OCI-LY3 (cell line): ENCODE measurements at regions not wholly inside any gene's neighbourhood (a gene's known extent, or its start where the extent isn't known, plus 50 kb on each side); places are given as distances from the start of the nearest gene placed in this dataset.

ENCODE experiments used
- H2AFZ ChIP-seq: fragments of 200-600, 300-600 bp; shearing (Covaris generic); 2 replicates; pipeline ENCODE4 v1.6.0; 2014; ENCODE audit warnings: antibody characterized with exemption, low read depth, low read length
- H3K27ac ChIP-seq: fragments of 200-600, 300-600 bp; sonication (generic); 2 replicates; pipeline ENCODE4 v1.5.1; 2014; ENCODE audit warnings: mild to moderate bottlenecking, low read length, moderate library complexity, mixed read lengths
- H3K27me3 ChIP-seq: fragments of 200-600, 300-600 bp; sonication (generic); 2 replicates; pipeline ENCODE4 v1.6.1; 2014; ENCODE audit warnings: low read depth, low read length, mixed read lengths
- H3K36me3 ChIP-seq: fragments of 200-600, 300-600 bp; sonication (generic); replicated peaks from 2 replicates; pipeline ENCODE3; 2014; ENCODE audit warnings: low read depth, low read length, mixed read lengths
- H3K4me1 ChIP-seq: fragments of 300-600, 200-600 bp; sonication (generic); 2 replicates; pipeline ENCODE4 v1.6.1; 2014; ENCODE audit warnings: low read length, mixed read lengths
- H3K4me2 ChIP-seq: fragments of 200-600, 300-600 bp; sonication (generic); 2 replicates; pipeline ENCODE4 v1.6.1; 2014; ENCODE audit warnings: low read length, mixed read lengths
- H3K4me3 ChIP-seq: fragments of 300-600, 200-600 bp; sonication (generic); 2 replicates; pipeline ENCODE4 v1.5.1; 2014; ENCODE audit warnings: antibody characterized with exemption, mild to moderate bottlenecking, low read length, moderate library complexity
- H3K79me2 ChIP-seq: fragments of 300-600, 200-600 bp; shearing (Covaris generic); 2 replicates; pipeline ENCODE4 v1.6.1; 2014; ENCODE audit warnings: mild to moderate bottlenecking, low read length, mixed read lengths
- H3K9ac ChIP-seq: fragments of 300-600, 200-600 bp; shearing (Covaris generic); 2 replicates; pipeline ENCODE4 v1.6.0; 2014; ENCODE audit warnings: mild to moderate bottlenecking, low read length, moderate library complexity
- H3K9me3 ChIP-seq: fragments of 200-600, 300-600 bp; shearing (Covaris generic); 2 replicates; pipeline ENCODE4 v1.6.1; 2014; ENCODE audit warnings: low read length, mixed read lengths; ENCODE audit not compliant: insufficient read depth
- H4K20me1 ChIP-seq: fragments of 200-600, 300-600 bp; sonication (generic); 2 replicates; pipeline ENCODE4 v1.6.1; 2016; ENCODE audit warnings: low read length, mixed read lengths; ENCODE audit not compliant: insufficient read depth
- EZH2phosphoT487 ChIP-seq: fragments of 200-600 bp; shearing (Covaris generic); IDR thresholded peaks from 2 replicates; pipeline ENCODE4 v1.6.1; 2018; ENCODE audit warnings: antibody characterized with exemption, mixed run types, low read depth
- TF ChIP-seq, protein P1 (sequence below): fragments of 200-600, 300-600 bp; sonication (generic); IDR thresholded peaks from 2 replicates; pipeline ENCODE4 v1.5.1; 2014; ENCODE audit warnings: antibody characterized with exemption, low read length, low read depth

DNA sequence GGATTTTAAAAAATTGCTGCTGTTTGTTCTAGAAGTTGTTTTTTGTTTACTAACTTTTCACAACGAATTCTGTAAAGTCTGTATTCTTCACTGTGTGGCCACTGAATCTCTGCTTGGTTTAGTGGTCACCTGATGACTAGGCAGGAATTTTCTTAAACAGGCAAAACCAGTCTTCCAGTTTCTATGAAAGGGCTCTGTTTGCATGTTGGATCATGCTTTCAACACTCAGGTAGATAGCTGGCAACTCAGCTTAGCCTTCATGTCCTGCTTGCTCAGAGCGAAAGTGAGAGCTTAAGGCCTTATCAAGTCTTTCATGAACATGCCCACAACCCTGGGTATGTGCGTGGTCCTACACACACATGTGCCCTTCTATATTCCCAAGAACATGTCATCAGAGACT, 52.4 kb upstream of the CCDC190 start:
- Histone ChIP-seq H3K79me2 (no peaks in the 10 kb centered on the region), H3K36me3 (no peaks in the 10 kb centered on the region), H4K20me1 (no peaks in the 10 kb centered on the region), H3K9me3 (peaks cover 12% of the 10 kb centered on the region; the same call in 1 of the 2 replicates), H3K27me3 (peaks cover 14% of the 10 kb centered on the region; the same call in 1 of the 2 replicates), H2AFZ (no peak overlapping the region), H3K4me2 (no peak overlapping the region), H3K9ac (no peak overlapping the region), H3K4me3 (no peak overlapping the region), H3K4me1 (no peaks in the 10 kb centered on the region), H3K27ac (no peak overlapping the region)
- TF ChIP-seq EZH2phosphoT487: no peak
- TF ChIP-seq, protein P1, sequence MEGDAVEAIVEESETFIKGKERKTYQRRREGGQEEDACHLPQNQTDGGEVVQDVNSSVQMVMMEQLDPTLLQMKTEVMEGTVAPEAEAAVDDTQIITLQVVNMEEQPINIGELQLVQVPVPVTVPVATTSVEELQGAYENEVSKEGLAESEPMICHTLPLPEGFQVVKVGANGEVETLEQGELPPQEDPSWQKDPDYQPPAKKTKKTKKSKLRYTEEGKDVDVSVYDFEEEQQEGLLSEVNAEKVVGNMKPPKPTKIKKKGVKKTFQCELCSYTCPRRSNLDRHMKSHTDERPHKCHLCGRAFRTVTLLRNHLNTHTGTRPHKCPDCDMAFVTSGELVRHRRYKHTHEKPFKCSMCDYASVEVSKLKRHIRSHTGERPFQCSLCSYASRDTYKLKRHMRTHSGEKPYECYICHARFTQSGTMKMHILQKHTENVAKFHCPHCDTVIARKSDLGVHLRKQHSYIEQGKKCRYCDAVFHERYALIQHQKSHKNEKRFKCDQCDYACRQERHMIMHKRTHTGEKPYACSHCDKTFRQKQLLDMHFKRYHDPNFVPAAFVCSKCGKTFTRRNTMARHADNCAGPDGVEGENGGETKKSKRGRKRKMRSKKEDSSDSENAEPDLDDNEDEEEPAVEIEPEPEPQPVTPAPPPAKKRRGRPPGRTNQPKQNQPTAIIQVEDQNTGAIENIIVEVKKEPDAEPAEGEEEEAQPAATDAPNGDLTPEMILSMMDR: no peak

DNA sequence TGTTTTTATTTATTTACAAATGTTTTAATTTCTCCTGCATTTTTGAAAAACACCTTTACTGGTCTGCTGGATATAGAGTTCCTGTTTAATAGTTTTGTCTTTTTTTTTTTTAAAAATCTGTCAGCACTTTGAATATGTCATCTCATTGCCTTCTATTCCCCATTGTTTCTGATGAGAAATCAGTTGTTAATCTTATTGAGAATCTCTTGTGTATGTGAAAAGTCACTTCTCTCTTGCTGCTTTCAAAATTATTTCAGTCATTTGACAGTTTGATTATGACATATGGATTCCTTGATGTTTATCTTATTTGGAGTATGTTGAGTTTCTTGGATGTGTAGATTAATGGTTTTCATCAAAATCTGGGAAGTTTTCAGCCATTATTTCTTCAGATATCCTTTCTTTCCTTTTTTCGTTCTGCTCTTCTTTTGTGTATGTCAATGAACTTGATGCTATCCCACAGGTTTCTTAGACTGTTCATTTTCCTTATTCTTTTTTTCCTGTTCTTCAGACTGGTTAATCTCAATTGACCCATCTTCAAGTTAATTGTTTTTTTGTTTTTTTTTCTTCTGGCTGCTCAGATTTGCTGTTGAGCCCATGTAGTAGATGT, 51.2 kb upstream of the CCDC190 start:
- H4K20me1 ChIP-seq: no peaks in the 10 kb centered on the region
- TF ChIP-seq, protein P1: no peak
- TF ChIP-seq EZH2phosphoT487: no peak

More for the DNA sequence above, 51.2 kb upstream of the CCDC190 start:
- Histone ChIP-seq H3K4me1 (no peaks in the 10 kb centered on the region), H3K4me3 (no peak overlapping the region), H3K4me2 (no peak overlapping the region), H3K27ac (no peak overlapping the region), H2AFZ (no peak overlapping the region), H3K9me3 (peaks cover 12% of the 10 kb centered on the region; the same call in 1 of the 2 replicates), H3K79me2 (no peaks in the 10 kb centered on the region), H3K36me3 (no peaks in the 10 kb centered on the region), H3K9ac (no peak overlapping the region), H3K27me3 (peaks cover 14% of the 10 kb centered on the region; the same call in 1 of the 2 replicates)
